ENCODE measurements at regions not wholly inside any gene's neighbourhood (a gene's known extent, or its start where the extent isn't known, plus 50 kb on each side); places are given as distances from the start of the nearest gene placed in this dataset.

DNA sequence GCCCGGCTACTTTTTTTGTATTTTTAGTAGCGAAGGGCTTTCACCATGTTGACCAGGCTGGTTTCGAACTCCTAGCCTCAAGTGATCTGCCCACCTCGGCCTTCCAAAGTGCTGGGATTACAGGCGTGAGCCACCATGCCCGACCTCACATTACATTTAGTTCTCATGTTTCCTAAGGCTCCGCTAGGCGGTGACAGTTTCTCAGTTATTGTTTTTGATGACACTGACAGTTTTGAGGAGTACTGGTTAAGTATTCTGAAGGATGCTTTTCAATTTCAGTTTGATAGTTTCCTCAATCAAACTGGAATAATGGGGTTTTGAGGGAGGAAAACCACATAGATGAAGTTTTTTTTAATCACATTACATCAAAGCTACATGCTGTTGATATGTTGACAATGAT lies 1028.5 kb downstream of the CDH8 start:
- Histone ChIP-seq H2AFZ (ENCODE audit: low read depth) (no peak overlapping the region), H3K36me3 (replicated peaks in 1 of 2; ENCODE audit: control insufficient read depth in 1 of 2, insufficient read depth in 2 of 2, low read length in 1 of 2) (no peaks in the 10 kb centered on the region), H3K9me3 (no peaks in the 10 kb centered on the region), H3F3A (replicated peaks; ENCODE audit: insufficient read depth) (no peaks in the 10 kb centered on the region), H3K4me1 (ENCODE audit: control insufficient read depth in 1 of 2, insufficient read depth in 2 of 2, low read depth in 1 of 2, low read length in 1 of 2) (no peaks in the 10 kb centered on the region), H3K4me3 (ENCODE audit: low read depth in 2 of 2, low read length in 1 of 2) (no peak overlapping the region), H4K20me1 (ENCODE audit: insufficient read depth) (no peaks in the 10 kb centered on the region), H3K27me3 (ENCODE audit: insufficient read depth) (no peaks in the 10 kb centered on the region), H3K9me2 (no peaks in the 10 kb centered on the region; the same call in 1 of the 2 replicates), H3K79me2 (ENCODE audit: insufficient read depth) (no peaks in the 10 kb centered on the region), H3K9ac (no peak overlapping the region), H3K4me2 (no peak overlapping the region), H3K27ac (ENCODE audit: low read depth in 2 of 2, low read length in 1 of 2) (no peak overlapping the region)
- ChIA-PET CTCF (no interaction called here), POLR2A (no interaction called here)
- DNase-seq: no peak
- TF ChIP-seq, protein P1, sequence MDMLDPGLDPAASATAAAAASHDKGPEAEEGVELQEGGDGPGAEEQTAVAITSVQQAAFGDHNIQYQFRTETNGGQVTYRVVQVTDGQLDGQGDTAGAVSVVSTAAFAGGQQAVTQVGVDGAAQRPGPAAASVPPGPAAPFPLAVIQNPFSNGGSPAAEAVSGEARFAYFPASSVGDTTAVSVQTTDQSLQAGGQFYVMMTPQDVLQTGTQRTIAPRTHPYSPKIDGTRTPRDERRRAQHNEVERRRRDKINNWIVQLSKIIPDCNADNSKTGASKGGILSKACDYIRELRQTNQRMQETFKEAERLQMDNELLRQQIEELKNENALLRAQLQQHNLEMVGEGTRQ (IDR thresholded peaks at IDR 0.05; ENCODE audit: borderline replicate concordance, low read depth, low read length): no peak
- TF ChIP-seq, protein P2, sequence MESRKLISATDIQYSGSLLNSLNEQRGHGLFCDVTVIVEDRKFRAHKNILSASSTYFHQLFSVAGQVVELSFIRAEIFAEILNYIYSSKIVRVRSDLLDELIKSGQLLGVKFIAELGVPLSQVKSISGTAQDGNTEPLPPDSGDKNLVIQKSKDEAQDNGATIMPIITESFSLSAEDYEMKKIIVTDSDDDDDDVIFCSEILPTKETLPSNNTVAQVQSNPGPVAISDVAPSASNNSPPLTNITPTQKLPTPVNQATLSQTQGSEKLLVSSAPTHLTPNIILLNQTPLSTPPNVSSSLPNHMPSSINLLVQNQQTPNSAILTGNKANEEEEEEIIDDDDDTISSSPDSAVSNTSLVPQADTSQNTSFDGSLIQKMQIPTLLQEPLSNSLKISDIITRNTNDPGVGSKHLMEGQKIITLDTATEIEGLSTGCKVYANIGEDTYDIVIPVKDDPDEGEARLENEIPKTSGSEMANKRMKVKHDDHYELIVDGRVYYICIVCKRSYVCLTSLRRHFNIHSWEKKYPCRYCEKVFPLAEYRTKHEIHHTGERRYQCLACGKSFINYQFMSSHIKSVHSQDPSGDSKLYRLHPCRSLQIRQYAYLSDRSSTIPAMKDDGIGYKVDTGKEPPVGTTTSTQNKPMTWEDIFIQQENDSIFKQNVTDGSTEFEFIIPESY (IDR thresholded peaks at IDR 0.05; ENCODE audit: borderline replicate concordance, low read depth): no peak
- TF ChIP-seq TCF12 (IDR thresholded peaks at IDR 0.05): no peak
- WGBS (ENCODE audit: low lambda C conversion rate): 35% methylated on average over 8 of the region's 8 CpGs

DNA sequence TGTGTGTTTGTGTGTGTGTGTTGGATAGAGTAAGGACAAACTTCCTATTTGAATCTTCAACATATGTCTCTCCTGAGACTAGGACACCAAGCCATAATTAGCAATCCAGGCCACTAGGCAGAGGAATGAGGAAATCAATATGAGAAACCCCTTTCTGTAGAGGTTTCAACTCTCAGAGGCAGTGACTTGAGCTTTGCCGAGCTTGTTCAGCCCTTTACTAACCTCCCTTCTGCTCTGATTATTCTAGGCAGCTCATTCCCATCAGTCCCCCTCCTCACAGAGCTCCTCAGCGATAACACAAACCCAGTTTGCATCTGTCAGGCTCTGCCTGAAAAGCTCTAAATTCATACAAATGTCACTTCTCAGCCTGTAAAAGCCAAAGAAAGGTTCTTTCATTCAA lies 1030.3 kb downstream of the CDH8 start:
- H3K4me2 ChIP-seq: no peak overlapping the region
- H3K9me2 ChIP-seq: no peaks in the 10 kb centered on the region; the same call in 1 of the 2 replicates
- no peak overlapping the region for H3K4me3 ChIP-seq (ENCODE audit: low read depth in 2 of 2, low read length in 1 of 2)
- no peak overlapping the region for H3K27ac ChIP-seq (ENCODE audit: low read depth in 2 of 2, low read length in 1 of 2)
- no peaks in the 10 kb centered on the region for H3K79me2 ChIP-seq (ENCODE audit: insufficient read depth)
- no peaks in the 10 kb centered on the region for H4K20me1 ChIP-seq (ENCODE audit: insufficient read depth)
- no peaks in the 10 kb centered on the region for H3K27me3 ChIP-seq (ENCODE audit: insufficient read depth)
- ChIA-PET POLR2A (no interaction called here), CTCF (no interaction called here)
- H3K9me3 ChIP-seq: no peaks in the 10 kb centered on the region
- no peak for DNase-seq
- TF ChIP-seq FOSL2 (IDR thresholded peaks at IDR 0.05; ENCODE audit: borderline replicate concordance, low read depth) (no peak), GATA2 (CRISPR knock-in tag; IDR thresholded peaks at IDR 0.05) (no peak), RCOR1 (IDR thresholded peaks at IDR 0.05; ENCODE audit: low read length) (no peak), EZH2phosphoT487 (IDR thresholded peaks at IDR 0.05; ENCODE audit: borderline replicate concordance, low read depth) (no peak), MEF2A (IDR thresholded peaks at IDR 0.05; ENCODE audit: borderline replicate concordance, low read depth) (no peak), GABPA (IDR thresholded peaks at IDR 0.05; ENCODE audit: low read depth) (no peak)
- TF ChIP-seq, protein P1 (IDR thresholded peaks at IDR 0.05; ENCODE audit: borderline replicate concordance, low read depth, low read length): no peak
- TF ChIP-seq, protein P3, sequence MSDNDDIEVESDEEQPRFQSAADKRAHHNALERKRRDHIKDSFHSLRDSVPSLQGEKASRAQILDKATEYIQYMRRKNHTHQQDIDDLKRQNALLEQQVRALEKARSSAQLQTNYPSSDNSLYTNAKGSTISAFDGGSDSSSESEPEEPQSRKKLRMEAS (IDR thresholded peaks at IDR 0.05; ENCODE audit: low read depth): no peak
- 25% methylated on average over 2 of the region's 2 CpGs for WGBS (ENCODE audit: low lambda C conversion rate)
- no peaks in the 10 kb centered on the region for H3F3A ChIP-seq (replicated peaks; ENCODE audit: insufficient read depth)
- H3K9ac ChIP-seq: no peak overlapping the region
- H2AFZ ChIP-seq (ENCODE audit: low read depth): no peak overlapping the region
- H3K36me3 ChIP-seq (replicated peaks in 1 of 2; ENCODE audit: control insufficient read depth in 1 of 2, insufficient read depth in 2 of 2, low read length in 1 of 2): no peaks in the 10 kb centered on the region
- H3K4me1 ChIP-seq (ENCODE audit: control insufficient read depth in 1 of 2, insufficient read depth in 2 of 2, low read depth in 1 of 2, low read length in 1 of 2): no peaks in the 10 kb centered on the region

Data from SK-N-SH (cell line).